ENCODE measurements at regions not wholly inside any gene's neighbourhood (a gene's known extent, or its start where the extent isn't known, plus 50 kb on each side); places are given as distances from the start of the nearest gene placed in this dataset.

DNA sequence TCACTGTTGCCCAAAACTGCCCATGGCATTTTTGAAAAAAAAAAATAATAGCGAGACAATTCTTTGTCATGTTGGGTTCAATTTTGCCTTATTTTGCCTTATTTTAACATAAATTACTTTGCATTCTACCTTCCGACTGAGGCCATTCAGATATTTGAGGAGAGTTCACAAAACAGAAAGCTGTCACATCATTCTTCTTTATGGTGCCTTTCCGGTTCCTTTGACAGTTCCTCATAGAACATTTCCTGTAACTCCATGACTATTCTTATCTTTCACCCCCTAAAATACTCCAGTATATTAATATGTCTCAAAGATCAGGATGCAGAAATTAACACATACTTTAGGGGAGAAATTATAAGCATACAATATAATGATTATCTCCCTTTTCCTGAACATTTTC, 476.7 kb downstream of the NOVA1 start:
- intact Hi-C loops (cut with micrococcal nuclease): no loop called here
- Histone ChIP-seq H3K9me3 (ENCODE audit: control insufficient read depth in 1 of 2, insufficient read depth in 1 of 2, low read depth in 1 of 2, low read length in 2 of 2) (peaks cover 10 to 21% of the 10 kb centered on the region in 2 experiments; a peak in 2 of 4 replicates), H4K20me1 (ENCODE audit: insufficient read depth) (no peaks in the 10 kb centered on the region), H3K27ac (ENCODE audit: low read depth, low read length) (no peak overlapping the region), H3K36me3 (ENCODE audit: control insufficient read depth in 1 of 2, insufficient read depth in 2 of 2, low read length in 2 of 2) (no peaks in the 10 kb centered on the region), H3K4me1 (ENCODE audit: control insufficient read depth in 1 of 2, insufficient read depth in 2 of 2, low read length in 2 of 2) (no peaks in the 10 kb centered on the region), H3K9ac (ENCODE audit: low read length) (no peak overlapping the region), H2AFZ (ENCODE audit: low read depth, low read length, poor library complexity, severe bottlenecking) (no peak overlapping the region), H3K9me2 (ENCODE audit: insufficient read depth) (no peaks in the 10 kb centered on the region), H3K27me3 (ENCODE audit: insufficient read depth, low read length) (no peaks in the 10 kb centered on the region), H3K4me2 (ENCODE audit: low read length) (no peak overlapping the region), H3K4me3 (replicated peaks in 1 of 2; ENCODE audit: low read depth in 1 of 2, low read length in 2 of 2) (no peak overlapping the region), H3K79me2 (ENCODE audit: insufficient read depth, low read length) (no peaks in the 10 kb centered on the region)
- BruUV-seq (replicated peaks): no TSS peak
- TF ChIP-seq EZH2phosphoT487 (IDR thresholded peaks at IDR 0.05; ENCODE audit: borderline replicate concordance) (no peak), POLR2AphosphoS5 (IDR thresholded peaks at IDR 0.05; ENCODE audit: low read depth, low read length) (no peak), ZFX (IDR thresholded peaks at IDR 0.05) (no peak), POLR2A (IDR thresholded peaks at IDR 0.05; ENCODE audit: borderline replicate concordance, extremely low read depth, insufficient read depth, insufficient read length) (no peak), YY1 (IDR thresholded peaks at IDR 0.05; ENCODE audit: extremely low read depth, insufficient replicate concordance, low read depth, low read length) (no peak), SP1 (IDR thresholded peaks at IDR 0.05; ENCODE audit: low read depth) (no peak), SRF (IDR thresholded peaks at IDR 0.05; ENCODE audit: low read depth) (no peak), RAD21 (IDR thresholded peaks at IDR 0.05; ENCODE audit: low read depth) (no peak)
- TF ChIP-seq, protein P1, sequence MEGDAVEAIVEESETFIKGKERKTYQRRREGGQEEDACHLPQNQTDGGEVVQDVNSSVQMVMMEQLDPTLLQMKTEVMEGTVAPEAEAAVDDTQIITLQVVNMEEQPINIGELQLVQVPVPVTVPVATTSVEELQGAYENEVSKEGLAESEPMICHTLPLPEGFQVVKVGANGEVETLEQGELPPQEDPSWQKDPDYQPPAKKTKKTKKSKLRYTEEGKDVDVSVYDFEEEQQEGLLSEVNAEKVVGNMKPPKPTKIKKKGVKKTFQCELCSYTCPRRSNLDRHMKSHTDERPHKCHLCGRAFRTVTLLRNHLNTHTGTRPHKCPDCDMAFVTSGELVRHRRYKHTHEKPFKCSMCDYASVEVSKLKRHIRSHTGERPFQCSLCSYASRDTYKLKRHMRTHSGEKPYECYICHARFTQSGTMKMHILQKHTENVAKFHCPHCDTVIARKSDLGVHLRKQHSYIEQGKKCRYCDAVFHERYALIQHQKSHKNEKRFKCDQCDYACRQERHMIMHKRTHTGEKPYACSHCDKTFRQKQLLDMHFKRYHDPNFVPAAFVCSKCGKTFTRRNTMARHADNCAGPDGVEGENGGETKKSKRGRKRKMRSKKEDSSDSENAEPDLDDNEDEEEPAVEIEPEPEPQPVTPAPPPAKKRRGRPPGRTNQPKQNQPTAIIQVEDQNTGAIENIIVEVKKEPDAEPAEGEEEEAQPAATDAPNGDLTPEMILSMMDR (IDR thresholded peaks at IDR 0.05 in 2 of 3, conservative IDR thresholded peaks at IDR 0.05 in 1 of 3; ENCODE audit: borderline replicate concordance in 1 of 3, insufficient read depth in 1 of 3, low read depth in 2 of 3, low read length in 2 of 3): no peak
- TF ChIP-seq, protein P2, sequence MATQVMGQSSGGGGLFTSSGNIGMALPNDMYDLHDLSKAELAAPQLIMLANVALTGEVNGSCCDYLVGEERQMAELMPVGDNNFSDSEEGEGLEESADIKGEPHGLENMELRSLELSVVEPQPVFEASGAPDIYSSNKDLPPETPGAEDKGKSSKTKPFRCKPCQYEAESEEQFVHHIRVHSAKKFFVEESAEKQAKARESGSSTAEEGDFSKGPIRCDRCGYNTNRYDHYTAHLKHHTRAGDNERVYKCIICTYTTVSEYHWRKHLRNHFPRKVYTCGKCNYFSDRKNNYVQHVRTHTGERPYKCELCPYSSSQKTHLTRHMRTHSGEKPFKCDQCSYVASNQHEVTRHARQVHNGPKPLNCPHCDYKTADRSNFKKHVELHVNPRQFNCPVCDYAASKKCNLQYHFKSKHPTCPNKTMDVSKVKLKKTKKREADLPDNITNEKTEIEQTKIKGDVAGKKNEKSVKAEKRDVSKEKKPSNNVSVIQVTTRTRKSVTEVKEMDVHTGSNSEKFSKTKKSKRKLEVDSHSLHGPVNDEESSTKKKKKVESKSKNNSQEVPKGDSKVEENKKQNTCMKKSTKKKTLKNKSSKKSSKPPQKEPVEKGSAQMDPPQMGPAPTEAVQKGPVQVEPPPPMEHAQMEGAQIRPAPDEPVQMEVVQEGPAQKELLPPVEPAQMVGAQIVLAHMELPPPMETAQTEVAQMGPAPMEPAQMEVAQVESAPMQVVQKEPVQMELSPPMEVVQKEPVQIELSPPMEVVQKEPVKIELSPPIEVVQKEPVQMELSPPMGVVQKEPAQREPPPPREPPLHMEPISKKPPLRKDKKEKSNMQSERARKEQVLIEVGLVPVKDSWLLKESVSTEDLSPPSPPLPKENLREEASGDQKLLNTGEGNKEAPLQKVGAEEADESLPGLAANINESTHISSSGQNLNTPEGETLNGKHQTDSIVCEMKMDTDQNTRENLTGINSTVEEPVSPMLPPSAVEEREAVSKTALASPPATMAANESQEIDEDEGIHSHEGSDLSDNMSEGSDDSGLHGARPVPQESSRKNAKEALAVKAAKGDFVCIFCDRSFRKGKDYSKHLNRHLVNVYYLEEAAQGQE (IDR thresholded peaks at IDR 0.05; ENCODE audit: low read depth): no peak
- TF ChIP-seq, protein P3, sequence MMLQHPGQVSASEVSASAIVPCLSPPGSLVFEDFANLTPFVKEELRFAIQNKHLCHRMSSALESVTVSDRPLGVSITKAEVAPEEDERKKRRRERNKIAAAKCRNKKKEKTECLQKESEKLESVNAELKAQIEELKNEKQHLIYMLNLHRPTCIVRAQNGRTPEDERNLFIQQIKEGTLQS (IDR thresholded peaks at IDR 0.05): no peak
- TF ChIP-seq, protein P4, sequence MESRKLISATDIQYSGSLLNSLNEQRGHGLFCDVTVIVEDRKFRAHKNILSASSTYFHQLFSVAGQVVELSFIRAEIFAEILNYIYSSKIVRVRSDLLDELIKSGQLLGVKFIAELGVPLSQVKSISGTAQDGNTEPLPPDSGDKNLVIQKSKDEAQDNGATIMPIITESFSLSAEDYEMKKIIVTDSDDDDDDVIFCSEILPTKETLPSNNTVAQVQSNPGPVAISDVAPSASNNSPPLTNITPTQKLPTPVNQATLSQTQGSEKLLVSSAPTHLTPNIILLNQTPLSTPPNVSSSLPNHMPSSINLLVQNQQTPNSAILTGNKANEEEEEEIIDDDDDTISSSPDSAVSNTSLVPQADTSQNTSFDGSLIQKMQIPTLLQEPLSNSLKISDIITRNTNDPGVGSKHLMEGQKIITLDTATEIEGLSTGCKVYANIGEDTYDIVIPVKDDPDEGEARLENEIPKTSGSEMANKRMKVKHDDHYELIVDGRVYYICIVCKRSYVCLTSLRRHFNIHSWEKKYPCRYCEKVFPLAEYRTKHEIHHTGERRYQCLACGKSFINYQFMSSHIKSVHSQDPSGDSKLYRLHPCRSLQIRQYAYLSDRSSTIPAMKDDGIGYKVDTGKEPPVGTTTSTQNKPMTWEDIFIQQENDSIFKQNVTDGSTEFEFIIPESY (IDR thresholded peaks at IDR 0.05; ENCODE audit: extremely low read depth, insufficient replicate concordance, low read length): no peak
- no peak for DNase-seq (ENCODE audit: low read depth, low spot score)
- ChIA-PET POLR2A (no interaction called here), CTCF (no interaction called here), RAD21 (ENCODE audit: low non-redundant PET in 1 of 2, low total read pairs in 2 of 2, uncharacterized antibody in 2 of 2, unreplicated experiment in 2 of 2) (no interaction called here)
- ATAC-seq: no peak

Measured in HCT116 (cell line).